22Rv1 (cell line): ENCODE measurements at regions not wholly inside any gene's neighbourhood (a gene's known extent, or its start where the extent isn't known, plus 50 kb on each side); places are given as distances from the start of the nearest gene placed in this dataset.

Experiments used
- H3K27ac ChIP-seq: fragments of 450-650 bp; 2 replicates; pipeline ENCODE4 v1.5.1; 2017
- ZFX ChIP-seq: fragments of 450-650 bp; IDR thresholded peaks from 2 replicates; pipeline ENCODE4 v1.6.1; 2017; ENCODE audit warnings: antibody characterized with exemption, borderline replicate concordance
- TF ChIP-seq, protein P1 (sequence below): fragments of 450-650 bp; IDR thresholded peaks from 2 replicates; pipeline ENCODE4 v1.5.1; 2017; ENCODE audit warnings: mild to moderate bottlenecking

DNA sequence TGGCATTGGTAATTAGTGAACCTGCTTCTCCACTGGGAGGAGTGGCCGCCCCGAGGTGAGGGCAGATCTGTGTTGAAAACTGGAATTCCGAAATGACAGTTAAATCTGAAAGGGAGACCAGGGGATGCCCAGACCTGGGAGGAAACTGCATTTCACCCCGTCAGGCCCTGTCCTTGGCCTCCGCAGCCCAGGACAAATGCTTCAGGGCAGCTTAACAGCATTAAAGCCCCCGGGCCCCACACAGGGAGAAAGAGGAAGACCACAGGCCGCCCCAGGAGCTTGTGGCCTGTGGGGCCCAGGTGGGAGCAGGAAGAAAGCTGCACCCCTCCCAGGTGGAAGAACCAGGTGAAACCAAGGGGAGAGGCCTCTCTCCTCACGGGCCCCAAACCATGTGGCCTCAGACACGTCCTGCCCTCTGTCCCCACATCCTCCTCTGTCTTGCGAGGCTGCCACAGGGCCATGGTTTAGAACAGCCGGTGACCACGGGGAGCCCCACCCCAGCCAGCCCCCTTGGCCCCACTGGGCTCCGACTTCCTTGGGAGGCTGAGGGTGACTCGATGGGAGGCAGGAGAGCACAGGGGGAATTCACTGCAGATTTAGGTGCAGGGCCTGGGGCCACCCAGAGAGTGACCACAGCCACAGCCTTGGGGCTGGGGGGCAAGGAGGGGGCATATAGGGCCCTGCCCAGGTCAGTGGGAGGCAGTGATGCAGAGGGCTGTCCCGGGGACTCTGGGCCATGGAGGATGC is 265.4 kb downstream of the ADGRD1 start:
- no peak for TF ChIP-seq ZFX
- TF ChIP-seq, protein P1, sequence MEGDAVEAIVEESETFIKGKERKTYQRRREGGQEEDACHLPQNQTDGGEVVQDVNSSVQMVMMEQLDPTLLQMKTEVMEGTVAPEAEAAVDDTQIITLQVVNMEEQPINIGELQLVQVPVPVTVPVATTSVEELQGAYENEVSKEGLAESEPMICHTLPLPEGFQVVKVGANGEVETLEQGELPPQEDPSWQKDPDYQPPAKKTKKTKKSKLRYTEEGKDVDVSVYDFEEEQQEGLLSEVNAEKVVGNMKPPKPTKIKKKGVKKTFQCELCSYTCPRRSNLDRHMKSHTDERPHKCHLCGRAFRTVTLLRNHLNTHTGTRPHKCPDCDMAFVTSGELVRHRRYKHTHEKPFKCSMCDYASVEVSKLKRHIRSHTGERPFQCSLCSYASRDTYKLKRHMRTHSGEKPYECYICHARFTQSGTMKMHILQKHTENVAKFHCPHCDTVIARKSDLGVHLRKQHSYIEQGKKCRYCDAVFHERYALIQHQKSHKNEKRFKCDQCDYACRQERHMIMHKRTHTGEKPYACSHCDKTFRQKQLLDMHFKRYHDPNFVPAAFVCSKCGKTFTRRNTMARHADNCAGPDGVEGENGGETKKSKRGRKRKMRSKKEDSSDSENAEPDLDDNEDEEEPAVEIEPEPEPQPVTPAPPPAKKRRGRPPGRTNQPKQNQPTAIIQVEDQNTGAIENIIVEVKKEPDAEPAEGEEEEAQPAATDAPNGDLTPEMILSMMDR = no peak

DNA sequence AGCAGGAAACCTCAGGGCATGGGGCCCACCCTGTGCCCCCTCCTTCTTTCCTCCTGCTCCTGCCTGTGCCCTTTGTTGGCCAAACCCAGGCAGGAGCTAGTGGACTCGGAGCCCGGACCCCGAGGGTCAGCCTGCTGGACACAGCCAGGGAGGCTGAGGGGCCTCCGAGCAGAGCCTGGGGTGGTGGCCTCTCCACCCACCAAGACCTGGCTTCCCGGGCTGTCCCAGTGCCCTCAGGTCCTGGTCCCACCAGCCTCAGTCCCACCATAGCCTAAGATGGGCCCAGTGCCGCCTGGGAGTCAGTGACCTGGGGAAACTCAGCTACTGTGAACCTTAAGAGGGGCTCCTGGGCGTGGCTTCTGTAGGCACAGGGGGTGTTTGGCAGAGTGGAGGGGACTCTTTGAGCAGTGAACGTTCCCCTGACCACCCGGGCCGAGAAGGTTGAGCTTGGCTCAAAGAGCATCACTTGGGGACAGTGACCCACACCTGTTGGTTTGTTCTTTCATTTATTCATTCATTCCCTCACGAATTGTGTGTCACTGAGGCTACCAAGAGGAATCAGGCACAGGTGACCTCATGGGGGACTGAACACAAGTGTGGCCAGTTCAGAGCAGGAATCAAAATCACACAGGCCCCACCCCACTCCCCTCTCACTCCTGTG is 266.1 kb downstream of the ADGRD1 start:
- no peak overlapping the region for H3K27ac ChIP-seq
- no peak for TF ChIP-seq ZFX
- TF ChIP-seq, protein P1 = no peak

More for the DNA sequence above, 265.4 kb downstream of the ADGRD1 start:
- H3K27ac ChIP-seq = no peak overlapping the region

DNA sequence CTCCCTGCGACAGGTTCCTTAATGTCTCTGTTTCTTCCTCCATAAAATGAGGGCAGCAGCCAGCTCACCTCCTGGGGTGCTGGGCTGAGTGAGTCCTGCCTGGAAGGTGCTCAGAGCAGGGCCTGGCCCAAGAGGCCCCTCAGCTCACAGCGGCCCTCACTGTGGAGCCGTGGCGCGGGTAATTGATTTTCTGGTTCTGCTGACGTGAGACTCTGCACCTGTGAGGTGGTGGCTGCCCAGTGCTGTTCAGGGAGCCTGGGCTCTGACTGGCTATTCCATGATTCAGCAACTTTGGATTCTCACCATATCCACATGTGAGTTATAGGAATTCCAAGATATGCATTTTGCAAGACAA is 266.6 kb downstream of the ADGRD1 start:
- H3K27ac ChIP-seq = no peak overlapping the region
- no peak for TF ChIP-seq ZFX
- TF ChIP-seq, protein P1 = no peak

DNA sequence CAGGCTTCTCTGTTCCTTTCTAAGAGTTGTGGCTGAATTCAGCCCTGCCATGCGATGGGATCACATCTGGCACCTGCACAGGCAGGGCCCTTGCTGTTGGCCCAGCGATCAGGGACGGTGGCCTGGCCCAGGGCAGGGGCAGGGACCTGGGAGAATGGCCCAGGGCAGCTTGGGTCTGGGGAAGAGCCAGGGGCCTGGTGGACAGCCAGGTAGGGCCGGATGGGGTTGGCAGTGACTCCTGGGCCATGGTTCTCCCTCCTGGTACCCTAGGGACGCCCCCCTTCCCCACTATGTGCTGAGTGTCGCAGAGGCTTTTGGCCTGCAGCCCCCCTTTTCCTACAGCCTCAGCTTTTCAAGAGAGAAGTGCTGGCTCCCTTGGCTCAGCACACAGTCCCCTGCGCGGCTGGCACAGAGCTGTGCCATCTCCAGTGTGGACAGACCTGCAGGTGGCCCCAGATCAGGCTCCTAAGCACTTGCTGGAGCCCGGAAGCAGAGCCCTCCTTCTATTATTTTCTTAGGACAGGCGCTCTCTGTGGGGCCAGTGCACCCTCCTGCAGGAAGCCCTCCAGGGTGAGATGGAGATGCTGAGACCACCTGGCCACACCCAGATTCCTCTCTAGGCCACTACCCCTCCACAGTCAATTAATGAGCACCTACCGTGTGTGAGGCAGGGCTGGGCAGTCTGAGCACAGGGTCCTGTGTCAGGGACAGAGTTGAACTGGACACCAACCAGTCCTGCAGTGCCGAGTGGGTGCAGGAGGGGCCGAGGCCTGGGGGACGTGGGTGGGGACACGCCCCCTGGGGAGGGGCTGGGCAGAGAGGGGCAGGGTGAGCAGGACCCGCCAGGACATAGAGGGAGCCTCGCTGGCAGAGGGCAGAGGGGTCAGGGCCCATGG is 267.6 kb downstream of the ADGRD1 start:
- no peak overlapping the region for H3K27ac ChIP-seq
- TF ChIP-seq, protein P1 = no peak

DNA sequence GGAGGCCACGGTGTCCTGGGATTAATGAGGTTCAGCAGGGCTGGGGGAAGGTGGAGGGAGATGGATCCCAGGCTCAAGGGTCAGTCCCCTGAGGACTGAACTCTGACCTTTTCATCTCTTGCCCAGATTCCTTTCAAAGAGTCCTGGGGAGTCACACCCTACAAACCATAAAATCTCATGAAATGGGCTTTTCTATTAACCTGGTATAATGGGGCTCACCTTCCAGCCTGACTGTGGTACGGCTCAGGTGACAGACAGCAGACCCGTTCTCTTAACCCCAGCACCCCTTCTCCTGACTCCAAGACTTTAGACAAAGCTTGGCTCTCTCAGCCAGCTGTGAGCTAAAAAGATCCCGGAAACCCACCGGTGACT is 268.2 kb downstream of the ADGRD1 start:
- no peak overlapping the region for H3K27ac ChIP-seq
- TF ChIP-seq, protein P1 = no peak
- TF ChIP-seq ZFX = no peak

DNA sequence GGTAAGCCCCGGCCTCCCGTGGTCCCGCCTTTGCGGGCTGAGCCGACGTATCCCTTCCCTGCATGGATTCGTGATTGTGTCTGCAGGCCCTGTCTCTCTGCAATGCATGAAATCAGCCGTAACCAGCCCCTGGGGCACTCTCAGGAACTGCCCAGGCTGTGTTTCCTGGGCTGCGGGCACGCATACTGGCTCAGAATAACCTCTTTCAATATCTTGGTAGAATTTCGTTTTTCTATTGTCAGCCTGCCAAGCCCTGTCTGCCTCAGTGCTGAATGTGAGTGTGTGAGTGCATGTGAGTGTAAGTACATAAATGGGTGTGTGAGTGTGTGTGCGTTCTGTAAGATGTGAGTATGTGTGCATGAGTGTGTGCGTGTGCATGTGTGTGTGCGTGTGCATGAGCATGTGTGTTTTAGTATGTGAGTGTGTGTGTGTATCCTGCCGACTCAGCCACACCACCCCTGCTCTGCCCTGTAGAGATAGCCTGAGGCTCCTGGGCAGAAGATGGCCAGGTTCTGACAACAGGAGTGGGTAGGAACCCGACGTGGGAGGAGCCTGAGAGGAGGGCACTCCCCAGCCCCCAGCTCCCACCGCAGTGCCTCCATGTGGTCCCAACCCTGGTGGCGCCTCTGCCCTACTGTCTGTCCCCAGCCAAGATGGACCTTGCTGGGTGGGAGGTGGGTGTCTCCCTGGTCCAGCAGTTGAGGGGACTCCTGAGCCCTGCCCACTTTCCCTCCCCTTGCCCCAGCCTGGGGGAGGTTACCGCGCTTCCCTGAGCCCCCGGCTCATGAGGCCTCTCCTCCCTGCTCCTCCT is 268.8 kb downstream of the ADGRD1 start:
- no peak overlapping the region for H3K27ac ChIP-seq
- TF ChIP-seq, protein P1 = no peak
- TF ChIP-seq ZFX = no peak
